Renal cortex interstitium (tissue), 11 donors: ENCODE measurements at regions not wholly inside any gene's neighbourhood (a gene's known extent, or its start where the extent isn't known, plus 50 kb on each side); places are given as distances from the start of the nearest gene placed in this dataset.

ENCODE experiments used
- DNase-seq, 11 donors: peaks; one replicate each; pipeline ENCODE4 v3.0.0-alpha.2; 2013; ENCODE audit warnings: low read depth in 9 of 11, low spot score in 4 of 11; ENCODE audit errors: extremely low read depth in 1 of 11

- no peak for DNase-seq
Observed at GRCh38 chr7:25830215-25830614, 321.8 kb upstream of the NFE2L3 start.

- DNase-seq, result no peak
Observed at GRCh38 chr7:25831062-25831691, 320.8 kb upstream of the NFE2L3 start.

DNA sequence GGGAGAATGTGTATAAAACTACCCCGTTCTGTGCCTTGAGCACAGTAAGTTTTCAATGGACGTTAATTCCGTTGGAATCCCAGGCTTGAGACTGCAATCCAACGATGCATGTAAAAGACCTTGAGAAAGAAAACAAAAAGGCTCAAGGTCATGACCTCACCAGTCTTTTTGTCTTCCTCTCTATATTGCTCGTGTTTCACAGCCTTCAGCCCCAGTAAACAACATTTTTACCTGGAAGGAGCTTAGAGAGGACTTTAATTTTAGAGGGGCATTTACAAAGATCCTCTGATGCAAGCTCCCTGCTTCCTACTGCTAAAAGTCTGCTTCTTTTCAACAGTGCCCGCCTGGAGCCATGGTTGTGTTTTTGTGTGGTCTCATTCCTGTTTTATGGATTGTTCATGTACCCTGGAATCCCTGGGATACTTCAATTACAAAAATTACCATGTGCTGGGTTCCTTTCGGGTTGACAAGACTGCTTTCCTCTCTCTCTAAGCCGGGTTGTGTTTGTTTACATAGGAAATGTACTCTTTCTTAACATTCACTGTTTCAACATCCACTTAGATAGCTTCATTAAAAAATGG, 320.1 kb upstream of the NFE2L3 start:
- no peak for DNase-seq

GRCh38 chr7:25832456-25832855, 319.5 kb upstream of the NFE2L3 start:
- DNase-seq, result no peak

- DNase-seq, result no peak
Observed at GRCh38 chr7:25832929-25833328, 319.1 kb upstream of the NFE2L3 start.

GRCh38 chr7:25834050-25834449, 317.9 kb upstream of the NFE2L3 start:
- no peak for DNase-seq

DNA sequence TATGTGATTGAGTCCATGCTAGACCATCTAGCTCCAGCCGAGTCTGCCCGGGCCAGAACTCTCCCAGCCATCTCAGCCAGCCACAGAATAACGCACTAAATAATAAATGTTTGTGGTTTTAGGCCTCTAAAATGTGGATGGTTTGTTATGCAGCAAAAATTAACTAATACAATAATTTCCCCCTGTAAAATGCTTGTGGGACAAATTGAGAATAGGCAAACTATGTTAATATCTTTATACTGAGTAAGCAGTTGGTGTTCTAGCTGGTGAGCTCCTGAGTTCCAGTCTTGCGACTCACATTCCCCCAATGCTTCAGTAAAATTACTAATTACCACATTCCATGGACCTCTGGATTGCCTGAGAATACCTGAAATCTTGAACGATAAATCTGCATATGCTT, 316.8 kb upstream of the NFE2L3 start:
- DNase-seq, result no peak

GRCh38 chr7:25839084-25839769, 312.8 kb upstream of the NFE2L3 start:
- DNase-seq, result no peak

DNA sequence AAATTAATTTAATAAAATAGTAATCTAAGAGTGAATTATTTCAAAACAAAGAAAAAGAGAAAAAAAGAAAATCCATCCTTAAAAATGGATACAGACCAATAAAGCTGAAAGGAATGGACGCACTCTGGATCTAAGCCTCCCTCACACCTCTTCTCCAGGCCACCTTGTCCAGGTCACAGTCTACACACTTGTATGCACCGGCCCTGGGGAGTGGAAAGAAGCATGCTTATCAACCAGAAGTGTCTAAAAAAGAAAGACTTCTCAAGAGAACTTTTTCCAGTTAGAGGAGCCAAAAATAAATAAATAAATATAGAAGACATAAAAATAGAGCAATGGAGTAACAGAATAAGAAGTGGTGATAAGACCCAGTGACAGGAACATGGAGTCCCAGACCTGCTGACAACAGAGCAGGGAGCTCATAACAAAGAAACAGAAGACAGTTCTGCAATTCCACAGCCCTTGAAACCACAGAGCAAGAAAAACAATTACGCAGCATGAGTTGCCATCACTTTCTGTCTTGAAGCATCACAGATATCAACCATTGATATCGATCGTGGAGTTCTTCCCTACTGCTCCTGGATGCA, 311.7 kb upstream of the NFE2L3 start:
- no peak for DNase-seq

GRCh38 chr7:25841575-25841974, 310.4 kb upstream of the NFE2L3 start:
- DNase-seq, result no peak

- DNase-seq, result no peak
Observed at GRCh38 chr7:25842201-25842733, 309.7 kb upstream of the NFE2L3 start.

- DNase-seq, result no peak
Observed at GRCh38 chr7:25843467-25843866, 308.5 kb upstream of the NFE2L3 start.

GRCh38 chr7:25844102-25844870, 307.7 kb upstream of the NFE2L3 start:
- no peak for DNase-seq

DNA sequence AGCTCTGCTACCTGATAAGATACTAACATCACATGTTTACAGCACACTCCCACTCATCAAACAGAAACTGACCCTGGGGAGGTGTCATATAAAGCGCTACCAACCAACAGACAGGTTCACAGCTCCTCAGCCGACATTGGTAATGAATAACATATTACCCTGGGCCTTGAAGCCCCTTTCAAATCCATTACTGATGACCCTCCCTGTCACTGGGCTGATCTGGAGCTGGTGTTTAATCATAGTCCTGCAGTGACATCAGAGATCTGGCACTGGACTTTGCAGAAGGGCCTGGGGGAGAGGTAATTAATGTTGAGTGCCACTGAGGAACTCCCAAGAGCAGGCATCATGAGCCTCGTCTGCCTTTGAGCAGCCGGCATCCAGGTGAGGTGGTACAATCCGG, 306.5 kb upstream of the NFE2L3 start:
- no peak for DNase-seq

- no peak for DNase-seq
Observed at GRCh38 chr7:25846722-25847121, 305.3 kb upstream of the NFE2L3 start.

GRCh38 chr7:25847336-25848070, 304.5 kb upstream of the NFE2L3 start:
- no peak for DNase-seq

DNA sequence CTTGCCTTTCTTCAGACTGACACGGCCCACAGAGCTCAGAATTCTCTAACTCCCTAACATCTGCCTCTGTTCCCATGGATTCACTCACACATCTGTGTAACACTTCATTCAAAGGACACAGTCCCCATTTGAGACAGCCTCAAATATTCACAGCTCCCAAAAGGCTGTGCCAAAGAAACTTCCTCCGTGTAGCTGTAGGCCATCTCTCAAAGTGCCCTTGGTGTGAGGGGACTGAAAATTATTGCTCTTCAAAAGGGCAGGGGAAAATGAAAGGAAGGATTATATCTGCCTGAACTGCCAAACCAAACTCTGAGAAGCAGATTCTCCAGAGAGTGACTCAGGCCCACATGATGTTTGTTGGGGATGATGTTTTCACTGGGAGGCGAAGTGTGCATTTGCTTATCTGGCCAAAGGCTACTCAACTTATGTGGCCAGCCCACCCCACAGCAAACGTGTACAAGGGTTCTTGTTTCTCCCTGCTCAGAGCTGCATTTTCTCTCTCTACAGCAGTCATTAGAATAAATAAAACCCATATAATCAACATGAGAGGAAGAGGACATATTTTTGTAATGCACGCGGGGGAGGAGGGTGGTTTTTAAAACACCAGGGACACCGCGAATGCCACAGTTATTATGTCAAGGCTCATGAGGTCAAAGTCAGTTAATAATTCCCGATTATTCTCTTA, 302.4 kb upstream of the NFE2L3 start:
- DNase-seq, result no peak

DNA sequence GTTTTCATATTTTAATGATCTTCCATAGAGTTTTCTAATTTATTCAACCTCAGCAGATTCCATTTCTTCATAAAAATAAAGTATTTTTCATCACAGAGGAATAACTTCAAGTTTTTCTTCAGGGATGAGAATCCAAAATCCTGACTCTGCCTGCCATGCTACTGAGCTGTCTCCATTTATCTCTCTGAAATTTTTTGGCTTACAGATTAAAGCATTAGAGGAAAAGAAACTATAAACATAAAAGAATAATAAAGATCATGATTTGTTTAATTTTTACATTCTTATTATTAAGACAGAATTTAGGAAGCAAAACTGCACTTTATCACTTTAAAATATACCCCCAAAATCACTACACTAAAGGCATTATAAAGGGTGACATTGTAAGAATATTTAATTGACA, 301.8 kb upstream of the NFE2L3 start:
- no peak for DNase-seq
